ENCODE measurements at regions not wholly inside any gene's neighbourhood (a gene's known extent, or its start where the extent isn't known, plus 50 kb on each side); places are given as distances from the start of the nearest gene placed in this dataset.

- Histone ChIP-seq H3K27me3 (no peaks in the 10 kb centered on the region), H3K4me3 (no peak overlapping the region), H3K27ac (no peak overlapping the region), H3K9me3 (no peaks in the 10 kb centered on the region), H3K36me3 (ENCODE audit: low read depth, missing control alignments) (no peaks in the 10 kb centered on the region), H3K4me1 (no peaks in the 10 kb centered on the region)
- TF ChIP-seq CTCF (IDR thresholded peaks at IDR 0.05) = no peak
- intact Hi-C loops (cut with DNase I; ENCODE audit: low total_unique reads) = no loop called here
- no peak for DNase-seq
These were observed 1134.1 kb upstream of the DDX18 start for GRCh38 chr2:116680256-116680936.

GRCh38 chr2:116687371-116687770 is 1127.1 kb upstream of the DDX18 start:
- H3K4me1 ChIP-seq = no peaks in the 10 kb centered on the region
- DNase-seq = no peak
- TF ChIP-seq CTCF (IDR thresholded peaks at IDR 0.05) = no peak
- no peak for TF ChIP-seq POLR2A (IDR thresholded peaks at IDR 0.05)
- intact Hi-C loops (cut with DNase I; ENCODE audit: low total_unique reads) = no loop called here
- no peak overlapping the region for H3K27ac ChIP-seq
- no peak overlapping the region for H3K4me3 ChIP-seq
- H3K36me3 ChIP-seq (ENCODE audit: low read depth, missing control alignments) = no peaks in the 10 kb centered on the region
- no peaks in the 10 kb centered on the region for H3K27me3 ChIP-seq
- H3K9me3 ChIP-seq = no peaks in the 10 kb centered on the region

DNA sequence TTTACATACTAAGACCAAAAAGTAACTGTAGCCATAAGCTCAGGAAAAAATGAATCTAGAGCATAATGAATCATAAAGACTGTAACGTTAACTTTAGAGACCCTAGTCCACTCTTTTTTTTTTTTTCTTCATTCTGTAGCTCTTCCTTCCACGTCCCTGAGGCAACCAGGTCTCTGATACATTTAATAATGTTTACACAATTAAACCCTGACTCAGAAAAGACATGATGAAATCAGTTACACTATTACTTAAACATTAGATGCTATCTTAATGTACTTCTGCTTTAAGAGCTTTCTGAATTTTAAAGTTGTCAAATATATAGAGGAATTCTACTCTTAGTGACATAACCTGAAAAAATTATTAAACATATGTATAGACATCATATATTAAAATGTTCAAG is 1121.5 kb upstream of the DDX18 start:
- WGBS, 2 donors = 72 to 74% methylated on average over 2 of the region's 2 CpGs
- H3K4me1 ChIP-seq = no peaks in the 10 kb centered on the region
- no peak for TF ChIP-seq CTCF (IDR thresholded peaks at IDR 0.05)
- no peak for TF ChIP-seq POLR2A (IDR thresholded peaks at IDR 0.05)
- intact Hi-C loops (cut with DNase I; ENCODE audit: low total_unique reads) = no loop called here
- H3K9me3 ChIP-seq = no peaks in the 10 kb centered on the region
- no peak for DNase-seq
- no peak overlapping the region for H3K4me3 ChIP-seq
- no peaks in the 10 kb centered on the region for H3K27me3 ChIP-seq
- no peak overlapping the region for H3K27ac ChIP-seq
- no peaks in the 10 kb centered on the region for H3K36me3 ChIP-seq (ENCODE audit: low read depth, missing control alignments)

DNA sequence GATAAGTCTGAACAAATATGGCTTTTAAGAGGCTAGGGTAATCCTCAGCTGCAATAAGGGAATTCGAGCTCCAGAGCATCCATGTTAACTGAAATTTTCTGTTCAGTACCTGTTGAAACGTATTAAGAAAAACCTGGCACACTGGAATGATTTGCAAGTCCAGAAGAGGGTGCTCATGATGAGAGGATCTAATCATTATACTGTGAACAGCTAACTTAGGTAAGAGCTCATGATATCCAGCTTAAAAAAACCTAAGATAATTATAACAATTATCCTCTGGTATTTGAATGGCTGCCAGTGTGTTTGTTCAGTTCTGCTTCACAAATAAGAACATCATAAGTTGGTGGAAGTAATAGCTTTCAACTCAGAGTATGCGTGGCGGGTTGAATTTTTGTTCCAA is 1118.3 kb upstream of the DDX18 start:
- WGBS, 2 donors = 82 to 84% methylated on average over 4 of the region's 4 CpGs

More for the DNA sequence above, 1118.3 kb upstream of the DDX18 start:
- Histone ChIP-seq H3K4me3 (no peak overlapping the region), H3K9me3 (no peaks in the 10 kb centered on the region), H3K27me3 (no peaks in the 10 kb centered on the region), H3K36me3 (ENCODE audit: low read depth, missing control alignments) (no peaks in the 10 kb centered on the region), H3K4me1 (no peaks in the 10 kb centered on the region), H3K27ac (no peak overlapping the region)
- TF ChIP-seq CTCF (IDR thresholded peaks at IDR 0.05) (no peak), POLR2A (IDR thresholded peaks at IDR 0.05) (no peak)
- DNase-seq = no peak
- intact Hi-C loops (cut with DNase I; ENCODE audit: low total_unique reads) = no loop called here
